ENCODE measurements at regions not wholly inside any gene's neighbourhood (a gene's known extent, or its start where the extent isn't known, plus 50 kb on each side); places are given as distances from the start of the nearest gene placed in this dataset.

GRCh38 chr22:47698906-47699305 is 936.5 kb downstream of the TBC1D22A start:
- DNase-seq (ENCODE audit: insufficient read length, low spot score) (no peak), FAIRE-seq (no peak)
- TF ChIP-seq CTCF (IDR thresholded peaks at IDR 0.05; ENCODE audit: insufficient read depth, missing control alignments) = no peak

GRCh38 chr22:47697861-47698260 is 935.4 kb downstream of the TBC1D22A start:
- no peak for TF ChIP-seq CTCF (IDR thresholded peaks at IDR 0.05; ENCODE audit: insufficient read depth, missing control alignments)
- FAIRE-seq = no peak
- DNase-seq (ENCODE audit: insufficient read length, low spot score) = no peak

GRCh38 chr22:47696776-47697175 is 934.3 kb downstream of the TBC1D22A start:
- FAIRE-seq (no peak), DNase-seq (ENCODE audit: insufficient read length, low spot score) (no peak)
- no peak for TF ChIP-seq CTCF (IDR thresholded peaks at IDR 0.05; ENCODE audit: insufficient read depth, missing control alignments)

GRCh38 chr22:47695176-47695575 is 932.7 kb downstream of the TBC1D22A start:
- no peak for TF ChIP-seq CTCF (IDR thresholded peaks at IDR 0.05; ENCODE audit: insufficient read depth, missing control alignments)
- no peak for FAIRE-seq
- no peak for DNase-seq (ENCODE audit: insufficient read length, low spot score)

- TF ChIP-seq CTCF (IDR thresholded peaks at IDR 0.05; ENCODE audit: insufficient read depth, missing control alignments) = no peak
- DNase-seq (ENCODE audit: insufficient read length, low spot score) = no peak
- no peak for FAIRE-seq
Measured at GRCh38 chr22:47694536-47695130, 932.2 kb downstream of the TBC1D22A start.

GRCh38 chr22:47693606-47694005 is 931.2 kb downstream of the TBC1D22A start:
- TF ChIP-seq CTCF (IDR thresholded peaks at IDR 0.05; ENCODE audit: insufficient read depth, missing control alignments) = no peak
- FAIRE-seq = no peak
- no peak for DNase-seq (ENCODE audit: insufficient read length, low spot score)

GRCh38 chr22:47692811-47693210 is 930.4 kb downstream of the TBC1D22A start:
- TF ChIP-seq CTCF (IDR thresholded peaks at IDR 0.05; ENCODE audit: insufficient read depth, missing control alignments) = no peak
- DNase-seq (ENCODE audit: insufficient read length, low spot score) (no peak), FAIRE-seq (no peak)

All from D721Med (cell line).